AG10803 (cell line): ENCODE measurements at regions not wholly inside any gene's neighbourhood (a gene's known extent, or its start where the extent isn't known, plus 50 kb on each side); places are given as distances from the start of the nearest gene placed in this dataset.
"Not testable (repeated sequence)": the region's sequence is repeated elsewhere in the genome, so short reads cannot be mapped to it uniquely, and the experiment has no call there.

ENCODE experiments used
- DNase-seq: peaks from one replicate; pipeline ENCODE4 v3.0.0; 2010; ENCODE audit warnings: low read depth
- H3K4me3 ChIP-seq: 2 replicates; pipeline ENCODE4 v1.5.1; 2011; ENCODE audit warnings: mild to moderate bottlenecking, low read length, control low read depth
- CTCF ChIP-seq: conservative IDR thresholded peaks from 2 replicates; pipeline ENCODE4 v1.5.1; 2011; ENCODE audit warnings: mild to moderate bottlenecking, low read length, control low read depth, inconsistent platforms

GRCh38 chr2:16068552-16068940 lies 128.2 kb downstream of the MYCN start:
- H3K4me3 ChIP-seq, result no peak overlapping the region
- no peak for DNase-seq
- no peak for TF ChIP-seq CTCF

GRCh38 chr2:16067866-16068551 lies 127.7 kb downstream of the MYCN start:
- TF ChIP-seq CTCF, result no peak
- no peak for DNase-seq
- no peak overlapping the region for H3K4me3 ChIP-seq

GRCh38 chr2:16067444-16067843 lies 127.1 kb downstream of the MYCN start:
- H3K4me3 ChIP-seq, result no peak overlapping the region
- TF ChIP-seq CTCF, result no peak
- DNase-seq, result no peak

GRCh38 chr2:16067037-16067406 lies 126.7 kb downstream of the MYCN start:
- DNase-seq, result no peak
- TF ChIP-seq CTCF, result no peak
- no peak overlapping the region for H3K4me3 ChIP-seq

- DNase-seq, result no peak
- TF ChIP-seq CTCF, result no peak
- no peak overlapping the region for H3K4me3 ChIP-seq
These were observed 126.1 kb downstream of the MYCN start for GRCh38 chr2:16066261-16067036.

GRCh38 chr2:16065272-16066069 lies 125.1 kb downstream of the MYCN start:
- not testable (repeated sequence) for DNase-seq, H3K4me3 ChIP-seq

- H3K4me3 ChIP-seq, result no peak overlapping the region
- DNase-seq, result no peak
- TF ChIP-seq CTCF, result no peak
These were observed 124.4 kb downstream of the MYCN start for GRCh38 chr2:16064745-16065144.
